ENCODE measurements at regions not wholly inside any gene's neighbourhood (a gene's known extent, or its start where the extent isn't known, plus 50 kb on each side); places are given as distances from the start of the nearest gene placed in this dataset.

GRCh38 chr13:106034201-106034600 is 501.3 kb downstream of the EFNB2 start:
- TF ChIP-seq GATA2 (IDR thresholded peaks at IDR 0.05; ENCODE audit: low read depth, low read length) (no peak), GATA3 (IDR thresholded peaks at IDR 0.05; ENCODE audit: low read depth, low read length) (no peak)

All from SH-SY5Y (cell line).